Right lobe of liver (tissue), 4 donors: ENCODE measurements at regions not wholly inside any gene's neighbourhood (a gene's known extent, or its start where the extent isn't known, plus 50 kb on each side); places are given as distances from the start of the nearest gene placed in this dataset.

Experiments
- POLR2A ChIP-seq: fragments of 450-650 bp; IDR thresholded peaks from one replicate; pipeline ENCODE4 v1.6.1; 2017; ENCODE audit warnings: antibody characterized with exemption, mild to moderate bottlenecking
- TF ChIP-seq, protein P1 (sequence below), 4 donors: fragments of 200-600 bp in 3 of 4; fragments of 450-650 bp in 1 of 4; IDR thresholded peaks; one replicate each; pipeline versions ENCODE4 v1.5.1 to v1.8.0; 2016 to 2022; ENCODE audit warnings: antibody characterized with exemption in 4 of 4, mild to moderate bottlenecking in 2 of 4
- donor health status: DM: no; HTN: no; CAD: no.
- donor health status: DM: no; HTN: no; CAD: no.
- donor health status: DM: no; HTN: yes; CAD: no.

DNA sequence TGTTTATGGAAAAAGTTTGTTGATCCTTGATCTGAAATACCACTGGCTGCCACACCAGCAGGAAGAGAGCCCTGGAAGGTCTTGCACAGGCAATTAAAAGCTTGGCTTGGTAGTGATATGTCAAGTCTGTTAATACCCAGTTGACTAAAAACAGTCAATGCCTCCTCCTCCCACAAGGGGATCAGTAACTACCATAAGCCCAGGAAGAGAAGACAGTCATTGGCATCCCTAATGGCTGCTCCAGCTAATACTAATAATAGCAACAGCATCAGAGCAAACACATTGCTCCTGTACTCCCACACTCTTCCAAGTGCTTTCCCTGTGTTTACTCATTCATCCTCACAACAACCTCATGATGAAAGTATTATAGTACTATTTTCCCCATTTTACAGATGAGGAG, 528.6 kb downstream of the TAFA4 start:
- TF ChIP-seq, protein P1, sequence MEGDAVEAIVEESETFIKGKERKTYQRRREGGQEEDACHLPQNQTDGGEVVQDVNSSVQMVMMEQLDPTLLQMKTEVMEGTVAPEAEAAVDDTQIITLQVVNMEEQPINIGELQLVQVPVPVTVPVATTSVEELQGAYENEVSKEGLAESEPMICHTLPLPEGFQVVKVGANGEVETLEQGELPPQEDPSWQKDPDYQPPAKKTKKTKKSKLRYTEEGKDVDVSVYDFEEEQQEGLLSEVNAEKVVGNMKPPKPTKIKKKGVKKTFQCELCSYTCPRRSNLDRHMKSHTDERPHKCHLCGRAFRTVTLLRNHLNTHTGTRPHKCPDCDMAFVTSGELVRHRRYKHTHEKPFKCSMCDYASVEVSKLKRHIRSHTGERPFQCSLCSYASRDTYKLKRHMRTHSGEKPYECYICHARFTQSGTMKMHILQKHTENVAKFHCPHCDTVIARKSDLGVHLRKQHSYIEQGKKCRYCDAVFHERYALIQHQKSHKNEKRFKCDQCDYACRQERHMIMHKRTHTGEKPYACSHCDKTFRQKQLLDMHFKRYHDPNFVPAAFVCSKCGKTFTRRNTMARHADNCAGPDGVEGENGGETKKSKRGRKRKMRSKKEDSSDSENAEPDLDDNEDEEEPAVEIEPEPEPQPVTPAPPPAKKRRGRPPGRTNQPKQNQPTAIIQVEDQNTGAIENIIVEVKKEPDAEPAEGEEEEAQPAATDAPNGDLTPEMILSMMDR (IDR thresholded peaks at IDR 0.05), result peak in 1 of 4 donors; percentile 5
- no peak for TF ChIP-seq POLR2A
